ENCODE measurements at regions not wholly inside any gene's neighbourhood (a gene's known extent, or its start where the extent isn't known, plus 50 kb on each side); places are given as distances from the start of the nearest gene placed in this dataset.

- no peaks in the 10 kb centered on the region for H3K9me3 ChIP-seq
- DNase-seq (no peak), ATAC-seq (no peak)
- no peaks in the 10 kb centered on the region for H3K4me1 ChIP-seq
- H3K36me3 ChIP-seq = no peaks in the 10 kb centered on the region
- H3K4me3 ChIP-seq = no peak overlapping the region
- H3K27me3 ChIP-seq = no peaks in the 10 kb centered on the region
- intact Hi-C loops (cut with DNase I) = no loop called here
- H3K27ac ChIP-seq = no peak overlapping the region
- TF ChIP-seq CTCF (IDR thresholded peaks at IDR 0.05) = no peak
- TF ChIP-seq POLR2A (IDR thresholded peaks at IDR 0.05) = no peak
- WGBS (ENCODE audit: insufficient coverage, low coverage, low lambda C conversion rate, missing lambda C conversion rate) = 42% methylated on average over 4 of the region's 4 CpGs
Measured at GRCh38 chr12:108009442-108010070, 119.5 kb upstream of the WSCD2 start.

GRCh38 chr12:108016022-108016564, 113.0 kb upstream of the WSCD2 start:
- H3K4me3 ChIP-seq = no peak overlapping the region
- H3K27ac ChIP-seq = no peak overlapping the region
- H3K9me3 ChIP-seq = no peaks in the 10 kb centered on the region
- no peaks in the 10 kb centered on the region for H3K27me3 ChIP-seq
- intact Hi-C loops (cut with DNase I) = no loop called here
- ATAC-seq (no peak), DNase-seq (no peak)
- H3K4me1 ChIP-seq = no peaks in the 10 kb centered on the region
- WGBS (ENCODE audit: insufficient coverage, low coverage, low lambda C conversion rate, missing lambda C conversion rate) = 65% methylated on average over 3 of the region's 4 CpGs
- TF ChIP-seq POLR2A (IDR thresholded peaks at IDR 0.05) (no peak), CTCF (IDR thresholded peaks at IDR 0.05) (no peak)
- no peaks in the 10 kb centered on the region for H3K36me3 ChIP-seq

DNA sequence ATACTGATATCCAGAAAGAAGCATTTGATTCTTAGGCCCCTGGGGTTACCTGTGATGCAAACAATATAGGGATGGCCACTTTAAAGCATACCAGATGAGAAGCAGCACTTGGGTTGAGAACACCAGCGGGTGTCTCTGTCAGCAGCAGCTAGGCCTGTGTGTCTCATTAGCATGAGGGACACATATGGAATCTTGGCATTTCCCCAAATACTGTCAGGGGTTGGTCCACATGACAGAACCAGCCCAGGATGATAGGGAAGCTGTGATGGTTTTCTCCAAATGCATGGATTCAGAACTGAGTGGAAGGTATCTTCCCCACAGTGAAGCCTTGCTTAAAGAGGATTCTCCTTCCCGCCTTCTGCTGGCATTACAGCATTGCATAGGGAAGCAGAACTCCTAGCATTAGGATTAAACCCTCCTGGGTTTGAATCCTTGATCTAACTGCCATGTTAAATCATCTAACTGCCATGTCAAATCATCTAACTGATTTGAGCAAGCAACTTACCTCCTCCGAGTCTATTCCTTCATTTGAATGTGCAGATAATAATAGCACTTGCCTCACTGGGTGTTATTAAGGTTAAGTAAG, 111.5 kb upstream of the WSCD2 start:
- Histone ChIP-seq H3K27ac (no peak overlapping the region), H3K4me3 (no peak overlapping the region), H3K27me3 (no peaks in the 10 kb centered on the region), H3K9me3 (no peaks in the 10 kb centered on the region), H3K4me1 (no peaks in the 10 kb centered on the region), H3K36me3 (no peaks in the 10 kb centered on the region)
- TF ChIP-seq CTCF (IDR thresholded peaks at IDR 0.05) = no peak
- no peak for TF ChIP-seq POLR2A (IDR thresholded peaks at IDR 0.05)
- WGBS (ENCODE audit: insufficient coverage, low coverage, low lambda C conversion rate, missing lambda C conversion rate) = 74% methylated on average over 2 of the region's 3 CpGs
- intact Hi-C loops (cut with DNase I) = no loop called here
- DNase-seq (no peak), ATAC-seq (no peak)

DNA sequence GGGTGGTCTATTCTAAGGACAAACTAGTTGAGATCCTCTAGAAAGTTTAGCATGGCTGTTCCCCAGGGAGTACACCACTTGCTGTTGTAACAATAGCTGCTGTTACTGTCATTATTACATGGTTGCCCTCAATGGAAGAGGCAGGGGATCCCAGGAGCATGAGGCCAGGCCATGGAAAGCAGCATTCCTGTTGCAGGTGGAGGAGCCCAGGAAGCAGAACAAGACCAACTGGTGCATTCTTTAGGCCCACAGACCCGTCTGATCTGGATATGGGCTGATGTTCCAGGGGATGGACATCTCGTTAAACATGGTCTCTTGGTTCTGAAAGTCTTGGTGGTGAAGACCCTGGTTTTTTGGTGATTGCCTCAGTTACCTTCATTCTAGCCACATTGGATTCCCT, 109.2 kb upstream of the WSCD2 start:
- no peaks in the 10 kb centered on the region for H3K36me3 ChIP-seq
- WGBS (ENCODE audit: insufficient coverage, low coverage, low lambda C conversion rate, missing lambda C conversion rate) = 39% methylated on average over 2 of the region's 2 CpGs
- no peak for TF ChIP-seq CTCF (IDR thresholded peaks at IDR 0.05)
- no peak for TF ChIP-seq POLR2A (IDR thresholded peaks at IDR 0.05)
- H3K9me3 ChIP-seq = no peaks in the 10 kb centered on the region
- intact Hi-C loops (cut with DNase I) = no loop called here
- H3K27ac ChIP-seq = no peak overlapping the region
- H3K27me3 ChIP-seq = no peaks in the 10 kb centered on the region
- no peak overlapping the region for H3K4me3 ChIP-seq
- DNase-seq (no peak), ATAC-seq (no peak)
- no peaks in the 10 kb centered on the region for H3K4me1 ChIP-seq

All from right lobe of liver (tissue), 6 donors.